ENCODE measurements at regions not wholly inside any gene's neighbourhood (a gene's known extent, or its start where the extent isn't known, plus 50 kb on each side); places are given as distances from the start of the nearest gene placed in this dataset.
A peak's percentile ranks its signal among the peaks of the same experiment; 100 is the strongest.

DNA sequence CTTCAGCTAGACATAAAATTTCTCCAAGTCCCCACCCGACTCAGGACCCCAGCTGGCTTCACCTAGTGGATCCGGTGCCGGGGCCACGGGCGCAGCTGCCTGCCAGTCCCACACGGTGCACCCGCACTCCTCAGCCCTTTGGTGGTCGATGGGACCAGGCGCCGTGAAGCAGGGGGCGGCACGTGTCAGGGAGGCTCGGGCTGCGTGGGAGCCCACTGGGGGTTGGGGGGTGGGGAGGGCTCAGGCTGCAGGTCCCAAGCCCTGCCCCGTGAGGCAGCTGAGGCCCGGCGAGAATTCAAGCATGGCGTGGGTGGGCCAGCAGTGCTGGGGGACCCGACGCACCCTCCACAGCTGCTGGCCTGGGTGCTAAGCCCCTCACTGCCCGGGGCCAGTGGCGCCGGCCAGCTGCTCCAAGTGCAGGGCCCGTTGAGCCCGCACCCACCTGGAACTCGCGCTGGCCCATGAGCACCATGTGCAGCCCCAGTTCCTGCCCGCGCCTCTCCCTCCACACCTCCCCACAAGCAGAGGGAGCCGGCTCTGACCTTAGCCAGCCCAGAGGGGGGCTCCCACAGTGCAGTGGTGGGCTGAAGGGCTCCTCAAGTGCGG, 747.0 kb downstream of the FAM181B start:
- DNase-seq (ENCODE audit: low read depth): no peak

GRCh38 chr11:81979448-81979847, 754.2 kb downstream of the FAM181B start:
- DNase-seq (ENCODE audit: low read depth): no peak

DNA sequence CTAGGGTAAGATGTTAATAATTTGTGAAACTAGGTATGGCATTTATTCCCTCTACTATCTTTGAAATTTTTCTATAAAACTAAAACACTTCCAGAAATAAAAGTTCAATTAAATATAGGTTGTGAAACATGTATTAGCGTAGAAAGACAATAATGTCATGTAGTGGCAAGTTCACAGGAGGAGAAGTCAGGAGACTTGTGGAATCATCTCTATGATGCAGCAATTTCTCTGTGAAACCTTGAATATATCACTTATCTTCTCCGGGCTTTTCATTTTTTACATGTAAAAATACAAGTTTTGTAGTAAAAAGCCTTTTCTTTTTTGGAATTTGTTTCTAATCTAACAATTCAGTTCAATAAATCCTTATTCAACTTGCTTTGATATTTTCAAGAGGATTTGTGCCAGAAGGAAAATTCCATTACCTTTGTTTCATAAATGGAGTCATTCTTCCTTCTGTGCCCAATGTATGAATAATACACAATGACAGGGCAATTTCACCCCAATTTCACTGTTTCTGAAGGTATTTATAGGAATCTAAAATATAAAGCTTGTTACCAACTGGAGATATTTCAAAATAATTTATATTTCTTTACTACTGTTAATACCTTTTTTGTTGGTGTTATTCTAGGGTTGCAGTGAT, 758.3 kb downstream of the FAM181B start:
- no peak for DNase-seq (ENCODE audit: low read depth)

DNA sequence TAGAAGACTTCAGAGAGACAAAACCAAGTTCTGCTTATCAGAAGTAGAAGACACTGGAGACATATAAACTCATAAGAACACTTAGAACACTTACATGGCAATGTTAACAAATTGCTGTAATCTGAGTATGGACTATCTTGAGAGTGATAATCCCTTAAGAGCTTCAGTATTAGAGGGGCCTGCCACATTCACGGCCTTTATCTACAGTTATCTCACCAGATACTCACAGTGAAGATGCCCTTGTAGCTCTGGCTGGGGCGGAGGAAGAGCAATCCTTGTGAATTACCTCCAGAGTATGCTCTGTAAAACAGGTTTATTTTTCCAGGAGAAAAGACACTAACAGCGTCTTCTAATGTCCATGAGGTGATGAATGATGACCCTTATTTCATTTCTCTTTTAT, 762.8 kb downstream of the FAM181B start:
- no peak for DNase-seq (ENCODE audit: low read depth)

- no peak for DNase-seq (ENCODE audit: low read depth)
Observed at GRCh38 chr11:81967242-81967641, 766.4 kb downstream of the FAM181B start.

DNA sequence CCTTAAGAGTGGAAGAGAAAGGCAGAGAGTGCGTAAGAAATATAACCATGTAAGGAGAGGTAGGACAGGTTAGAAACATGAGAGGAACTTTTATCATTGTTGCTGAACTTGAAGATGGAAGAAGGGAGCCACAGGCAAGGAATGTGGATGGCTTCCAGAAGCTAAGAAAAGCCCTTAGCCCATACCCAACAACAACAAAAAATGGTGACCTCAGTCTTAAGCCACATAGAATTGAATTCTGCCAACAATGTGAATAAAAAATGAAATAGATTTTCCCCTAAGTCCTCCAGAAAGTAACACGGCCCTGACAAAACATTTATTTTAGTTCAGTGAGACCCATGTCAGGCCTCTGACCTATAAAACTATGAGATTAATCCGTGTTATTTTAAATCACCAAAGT, 767.3 kb downstream of the FAM181B start:
- no peak for DNase-seq (ENCODE audit: low read depth)

DNA sequence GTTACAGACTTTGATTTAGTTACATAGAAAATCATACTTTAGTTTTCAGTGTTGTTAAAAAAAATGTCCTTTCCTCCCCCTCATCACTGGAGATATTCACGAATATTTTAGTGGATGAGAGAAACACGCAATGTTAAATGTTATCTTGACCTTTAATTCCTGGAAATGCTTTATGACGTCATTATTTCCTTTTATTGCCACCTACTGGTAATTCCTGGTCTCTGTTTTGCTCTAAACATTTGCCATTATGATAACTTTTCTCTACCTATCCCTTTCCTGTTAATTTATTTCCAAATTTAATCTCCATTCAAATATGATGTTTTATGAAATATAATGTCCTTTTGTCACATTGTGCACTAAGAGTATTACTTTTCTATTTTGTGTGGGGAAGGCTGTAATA, 770.6 kb downstream of the FAM181B start:
- DNase-seq (ENCODE audit: low read depth): no peak

GRCh38 chr11:81960443-81960842, 773.2 kb downstream of the FAM181B start:
- no peak for DNase-seq (ENCODE audit: low read depth)

DNA sequence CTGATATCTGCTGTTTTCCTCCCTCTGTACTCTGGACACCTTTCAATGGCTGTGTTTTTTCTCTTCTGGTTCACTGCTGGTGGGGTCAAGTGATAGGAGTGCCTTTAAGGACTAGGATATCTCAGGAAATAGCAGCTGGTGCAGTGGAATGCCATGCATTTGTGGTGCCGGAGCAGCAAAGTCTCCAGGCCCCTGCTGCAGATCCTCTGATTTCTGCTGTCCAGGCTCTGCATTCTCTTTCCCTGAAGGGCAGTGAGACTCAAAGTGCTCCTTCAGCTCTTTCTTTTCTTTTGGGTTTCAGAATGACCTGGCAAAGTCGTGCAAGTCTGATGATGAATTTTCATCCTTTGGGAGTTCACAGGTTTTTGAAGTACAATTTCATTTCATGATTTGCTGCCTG, 774.3 kb downstream of the FAM181B start:
- DNase-seq (ENCODE audit: low read depth): no peak

DNA sequence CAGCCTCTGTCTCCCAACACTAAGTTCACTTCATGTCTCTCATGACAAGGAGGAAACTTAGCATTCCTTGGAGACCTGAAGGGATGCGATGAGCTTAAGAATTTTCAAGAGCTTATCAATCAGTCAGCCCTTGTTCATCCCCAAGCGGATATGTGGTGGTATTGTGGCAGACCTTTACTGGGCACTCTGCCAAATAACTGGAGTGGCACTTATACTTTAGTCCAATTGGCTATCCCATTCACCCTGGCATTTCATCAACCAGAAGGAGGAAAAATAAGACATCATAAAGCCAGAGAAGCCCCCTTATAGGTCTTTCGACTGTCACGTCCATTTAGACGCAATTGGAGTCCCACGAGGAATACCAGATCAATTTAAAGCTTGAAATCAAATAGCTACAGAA, 779.4 kb downstream of the FAM181B start:
- peak; percentile 0 for DNase-seq (ENCODE audit: low read depth)

DNA sequence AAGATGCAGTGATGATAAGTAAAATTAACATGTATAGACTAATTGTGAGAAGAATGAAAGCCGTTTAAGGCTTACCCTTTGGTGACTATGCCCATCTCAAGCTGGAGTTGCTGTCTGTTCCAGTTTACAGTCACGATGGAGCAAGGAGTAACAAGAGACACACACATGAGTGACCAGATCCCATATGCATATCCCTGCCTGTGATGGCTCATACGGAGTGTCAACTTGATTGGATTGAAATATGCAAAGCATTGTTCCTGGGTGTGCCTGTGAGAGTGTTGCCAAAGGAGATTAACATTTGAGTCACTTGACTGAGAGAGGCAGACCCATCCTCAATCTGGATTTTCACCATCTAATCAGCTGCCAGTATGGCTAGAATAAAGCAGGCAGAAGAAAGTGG, 786.8 kb downstream of the FAM181B start:
- DNase-seq (ENCODE audit: low read depth): no peak

GRCh38 chr11:81942646-81943045, 791.0 kb downstream of the FAM181B start:
- no peak for DNase-seq (ENCODE audit: low read depth)

DNA sequence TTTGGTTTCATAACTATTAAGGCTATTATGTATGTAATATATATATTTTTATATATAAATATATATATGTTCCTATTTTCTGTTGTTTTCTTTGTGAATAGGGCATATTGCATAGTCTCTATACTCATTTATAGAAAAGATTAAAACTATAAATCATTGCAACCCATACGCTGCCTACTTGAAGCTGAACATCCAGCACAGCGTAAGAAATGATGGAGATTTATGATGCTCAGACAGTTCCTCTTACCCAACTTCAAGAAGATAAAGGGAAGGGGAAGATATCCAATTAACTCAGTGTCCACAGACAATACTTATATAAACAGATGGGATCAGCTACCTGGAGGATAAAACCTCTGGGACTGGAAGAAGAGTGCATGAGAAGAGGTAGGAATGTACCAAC, 791.7 kb downstream of the FAM181B start:
- no peak for DNase-seq (ENCODE audit: low read depth)

DNA sequence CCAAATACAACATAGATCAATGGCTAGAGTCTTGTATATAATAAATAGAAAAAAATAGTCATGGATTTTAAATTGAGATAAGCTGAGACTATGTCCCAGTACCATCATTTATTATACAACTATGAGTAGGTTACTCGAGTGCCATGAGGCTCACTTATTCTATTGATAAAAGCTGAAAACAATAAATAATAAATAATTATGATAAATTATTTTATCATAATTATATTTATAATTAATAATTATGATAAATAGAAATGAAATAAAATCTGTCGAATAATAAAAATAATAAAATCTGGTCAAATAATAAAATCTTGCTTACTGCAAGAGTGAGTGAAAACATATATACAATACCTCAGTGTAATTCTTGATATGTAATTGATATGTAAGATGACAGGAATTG, 801.4 kb downstream of the FAM181B start:
- DNase-seq (ENCODE audit: low read depth): no peak

DNA sequence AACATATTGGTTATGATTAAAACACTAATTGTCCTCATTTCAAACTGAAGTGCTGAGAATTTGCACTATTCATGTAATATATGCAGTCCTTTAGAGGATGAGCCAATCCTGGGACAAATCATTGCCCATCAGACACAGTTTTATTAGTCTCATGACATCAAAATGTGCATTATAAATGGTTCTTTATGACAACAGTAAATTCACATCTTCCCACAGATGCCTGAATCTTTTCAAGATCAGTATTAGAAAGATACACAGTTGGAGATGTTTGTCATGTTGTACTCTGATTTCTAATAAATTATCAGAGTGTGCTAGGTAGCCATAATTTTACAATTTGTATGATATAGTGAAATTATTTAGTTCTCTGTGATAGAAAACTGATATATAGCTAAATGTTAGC, 813.5 kb downstream of the FAM181B start:
- no peak for DNase-seq (ENCODE audit: low read depth)

DNA sequence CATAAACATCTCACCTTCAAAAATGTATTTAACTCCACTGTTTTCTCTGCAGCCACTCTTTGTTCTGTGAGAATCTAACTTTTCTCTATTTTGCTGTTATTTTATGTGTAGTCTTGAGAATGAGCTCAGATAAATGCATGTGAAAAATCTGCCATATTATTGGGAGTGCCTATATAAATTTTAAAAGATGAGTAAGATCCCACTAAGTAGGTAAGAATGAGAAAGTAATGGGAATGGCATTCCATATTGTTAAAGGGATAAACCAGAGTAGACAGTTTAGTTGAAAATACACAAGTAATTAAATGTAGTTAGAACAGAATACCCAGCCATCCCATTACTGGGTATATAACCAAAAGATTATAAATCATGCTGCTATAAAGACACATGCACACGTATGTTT, 817.2 kb downstream of the FAM181B start:
- no peak for DNase-seq (ENCODE audit: low read depth)

DNA sequence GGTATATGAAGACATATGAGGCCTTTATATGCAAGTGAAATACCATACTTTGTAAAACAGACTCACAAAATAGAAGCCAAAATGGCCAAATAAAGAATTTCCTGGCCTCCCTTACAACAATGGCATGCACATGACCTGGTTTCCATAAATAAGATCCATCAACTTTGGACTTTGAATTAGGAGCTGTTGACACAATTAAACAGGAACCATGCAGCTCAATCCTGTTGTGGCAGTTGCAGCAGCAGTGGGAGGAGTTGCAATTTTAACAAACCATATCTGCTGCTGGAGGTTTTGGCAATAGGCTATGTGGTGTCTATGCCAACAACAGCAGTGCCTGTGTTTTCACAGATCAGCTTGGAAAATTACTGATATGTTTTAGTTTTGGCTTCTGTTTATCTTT, 818.6 kb downstream of the FAM181B start:
- DNase-seq (ENCODE audit: low read depth): no peak

- no peak for DNase-seq (ENCODE audit: low read depth)
Observed at GRCh38 chr11:81913793-81914192, 819.9 kb downstream of the FAM181B start.

DNA sequence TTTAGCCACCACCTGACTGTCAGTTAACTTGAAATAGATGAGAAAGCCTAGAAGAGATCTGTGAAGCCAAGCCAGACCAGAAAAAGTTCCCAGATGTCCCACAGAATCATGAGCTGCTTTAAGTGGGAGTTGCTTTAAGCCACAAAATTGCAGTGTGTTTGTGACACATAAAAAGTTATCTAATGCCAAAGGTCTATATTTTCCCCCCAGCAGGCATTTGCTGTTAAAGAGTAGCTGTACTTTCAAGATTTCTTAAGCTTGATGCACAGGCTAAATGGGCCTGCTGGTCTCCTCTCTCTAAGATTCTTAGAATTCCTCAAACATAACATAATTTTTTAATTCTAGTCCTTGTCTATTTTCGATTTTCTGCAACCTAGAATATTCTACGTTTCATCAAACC, 825.7 kb downstream of the FAM181B start:
- no peak for DNase-seq (ENCODE audit: low read depth)

DNA sequence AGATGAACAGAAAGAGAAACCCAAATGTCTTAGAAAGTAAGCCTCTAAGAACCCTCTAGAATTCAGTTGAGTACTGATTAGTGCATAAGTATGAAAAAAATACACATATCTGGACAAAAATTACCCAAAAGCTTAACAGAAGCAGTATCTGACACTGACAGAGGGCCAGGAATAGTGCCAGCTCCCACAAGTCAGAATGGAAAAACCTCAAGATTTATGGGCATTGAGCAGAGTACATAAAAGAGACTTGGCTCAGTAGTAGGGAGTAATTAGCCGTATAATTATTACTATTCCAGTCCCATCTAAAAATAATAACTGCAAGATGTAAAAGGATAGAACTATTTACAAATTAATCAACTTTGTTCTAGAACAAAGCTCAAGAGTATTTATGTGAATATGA, 834.5 kb downstream of the FAM181B start:
- DNase-seq (ENCODE audit: low read depth): no peak

DNA sequence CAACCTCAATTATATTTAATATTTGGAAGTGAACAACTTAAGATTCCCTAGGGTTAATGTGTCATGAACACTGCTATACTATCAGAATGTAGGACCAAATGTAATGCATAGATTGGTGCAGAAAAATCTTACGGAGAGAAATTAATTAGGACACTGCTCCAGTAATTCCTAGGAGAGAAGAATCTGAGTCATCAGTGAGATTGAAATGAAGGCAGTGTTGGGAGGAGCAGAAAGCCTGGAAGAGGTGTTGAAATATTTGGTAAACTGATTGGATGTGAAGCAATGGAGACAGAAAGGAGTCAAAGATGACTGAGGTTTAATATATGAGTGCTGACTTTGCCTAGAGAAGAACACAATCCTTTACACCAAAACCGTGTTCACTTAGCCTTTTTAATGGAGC, 836.0 kb downstream of the FAM181B start:
- no peak for DNase-seq (ENCODE audit: low read depth)

- DNase-seq (ENCODE audit: low read depth): no peak
Observed at GRCh38 chr11:81895258-81895657, 838.4 kb downstream of the FAM181B start.

DNA sequence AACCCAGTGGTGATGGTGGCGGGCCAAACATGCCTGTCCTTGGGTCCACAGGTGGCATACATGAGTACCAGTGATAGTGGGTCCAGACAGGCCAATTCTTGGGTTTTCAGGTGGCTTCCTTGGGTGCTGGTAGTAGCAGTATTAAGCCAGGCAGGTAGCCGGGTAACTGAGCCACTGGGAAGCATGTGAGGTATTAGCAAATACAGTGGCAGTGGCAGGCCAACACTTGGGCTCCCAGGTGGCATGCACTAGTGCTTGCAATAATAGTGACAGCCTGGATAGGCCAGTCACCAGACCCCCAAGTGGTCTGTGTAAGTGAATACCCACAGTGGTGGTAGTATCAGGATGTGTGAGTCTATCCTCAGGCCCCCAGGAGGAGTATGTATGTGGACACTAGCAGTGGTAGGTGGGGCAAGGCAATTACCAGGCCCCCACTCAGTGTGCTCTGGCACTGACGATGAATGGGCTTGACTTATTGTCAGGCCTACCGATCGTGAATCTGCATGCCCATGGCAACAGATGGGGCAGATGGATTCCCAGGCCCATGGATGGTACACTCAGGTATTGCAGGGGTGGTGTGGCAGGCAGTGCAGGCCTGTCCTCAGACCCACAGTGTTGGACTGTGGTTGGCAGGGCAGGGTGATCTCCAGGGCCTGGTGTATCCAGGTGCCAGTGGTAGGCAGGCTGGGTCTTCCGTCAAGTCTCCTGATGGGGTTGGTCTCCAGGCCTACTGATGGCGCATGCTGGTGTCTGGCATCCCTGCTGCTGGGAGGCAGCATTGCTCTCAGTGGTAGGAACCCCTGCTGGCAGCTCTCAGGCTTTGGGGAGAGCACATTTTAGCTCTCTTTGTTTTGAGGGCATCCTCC, 840.7 kb downstream of the FAM181B start:
- DNase-seq (ENCODE audit: low read depth): no peak
